GM04504 (cell line): ENCODE measurements at regions not wholly inside any gene's neighbourhood (a gene's known extent, or its start where the extent isn't known, plus 50 kb on each side); places are given as distances from the start of the nearest gene placed in this dataset.

Experiments used
- DNase-seq: peaks from one replicate; pipeline ENCODE4 v3.0.0-alpha.2; 2012; ENCODE audit warnings: low read depth

GRCh38 chr13:71079638-71080037 is 787.4 kb downstream of the DACH1 start:
- DNase-seq, result no peak

GRCh38 chr13:71068041-71068440 is 799.0 kb downstream of the DACH1 start:
- no peak for DNase-seq

GRCh38 chr13:71067165-71067815 is 799.7 kb downstream of the DACH1 start:
- DNase-seq, result no peak

- no peak for DNase-seq
Measured at GRCh38 chr13:71056581-71056980, 810.4 kb downstream of the DACH1 start.

GRCh38 chr13:71055644-71056043 is 811.4 kb downstream of the DACH1 start:
- no peak for DNase-seq

- no peak for DNase-seq
Measured at GRCh38 chr13:71055047-71055446, 812.0 kb downstream of the DACH1 start.

- no peak for DNase-seq
Measured at GRCh38 chr13:71054358-71054757, 812.6 kb downstream of the DACH1 start.

GRCh38 chr13:71051573-71051972 is 815.4 kb downstream of the DACH1 start:
- no peak for DNase-seq

GRCh38 chr13:71046360-71047079 is 820.5 kb downstream of the DACH1 start:
- DNase-seq, result no peak

- no peak for DNase-seq
Measured at GRCh38 chr13:71045101-71045500, 821.9 kb downstream of the DACH1 start.

GRCh38 chr13:71039440-71039839 is 827.6 kb downstream of the DACH1 start:
- no peak for DNase-seq

GRCh38 chr13:71034018-71034417 is 833.0 kb downstream of the DACH1 start:
- DNase-seq, result no peak

- DNase-seq, result no peak
Measured at GRCh38 chr13:71033026-71033425, 834.0 kb downstream of the DACH1 start.

GRCh38 chr13:71030784-71031183 is 836.2 kb downstream of the DACH1 start:
- no peak for DNase-seq

- no peak for DNase-seq
Measured at GRCh38 chr13:71028884-71029283, 838.1 kb downstream of the DACH1 start.

- no peak for DNase-seq
Measured at GRCh38 chr13:71021825-71022422, 845.1 kb downstream of the DACH1 start.

- DNase-seq, result no peak
Measured at GRCh38 chr13:71018995-71019394, 848.0 kb downstream of the DACH1 start.

- no peak for DNase-seq
Measured at GRCh38 chr13:71018544-71018943, 848.5 kb downstream of the DACH1 start.

- DNase-seq, result no peak
Measured at GRCh38 chr13:71017607-71018006, 849.4 kb downstream of the DACH1 start.

- DNase-seq, result no peak
Measured at GRCh38 chr13:71015516-71015915, 851.5 kb downstream of the DACH1 start.

GRCh38 chr13:71015021-71015420 is 852.0 kb downstream of the DACH1 start:
- DNase-seq, result no peak

- DNase-seq, result no peak
Measured at GRCh38 chr13:71005919-71006318, 861.1 kb downstream of the DACH1 start.

- no peak for DNase-seq
Measured at GRCh38 chr13:70995338-70995737, 871.7 kb downstream of the DACH1 start.
